Renal cortical epithelial cell (primary cell): ENCODE measurements at regions not wholly inside any gene's neighbourhood (a gene's known extent, or its start where the extent isn't known, plus 50 kb on each side); places are given as distances from the start of the nearest gene placed in this dataset.
"Not testable (repeated sequence)": the region's sequence is repeated elsewhere in the genome, so short reads cannot be mapped to it uniquely, and the experiment has no call there.

Experiments used
- DNase-seq: peaks from one replicate; pipeline ENCODE4 v3.0.0-alpha.2; 2011; ENCODE audit warnings: low read depth

DNA sequence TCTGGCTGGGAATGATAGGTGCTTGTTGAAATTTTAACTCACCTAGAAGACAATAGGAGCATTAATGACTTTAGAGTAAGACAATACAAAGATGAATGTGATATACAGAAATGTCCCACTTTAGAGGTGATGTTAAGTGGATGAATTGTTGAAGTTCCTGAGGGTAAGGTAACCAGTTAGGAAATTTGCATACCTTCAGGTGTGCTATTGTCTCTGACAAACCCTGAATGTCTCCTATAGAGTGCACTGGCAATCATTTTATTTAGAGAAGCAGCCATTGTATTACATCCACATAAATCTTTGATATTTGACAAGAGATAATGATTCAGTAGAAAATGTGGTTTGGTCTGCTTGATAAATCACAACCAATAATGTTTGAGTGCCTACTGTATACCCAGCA is 228.5 kb downstream of the RNF144A start:
- no peak for DNase-seq

DNA sequence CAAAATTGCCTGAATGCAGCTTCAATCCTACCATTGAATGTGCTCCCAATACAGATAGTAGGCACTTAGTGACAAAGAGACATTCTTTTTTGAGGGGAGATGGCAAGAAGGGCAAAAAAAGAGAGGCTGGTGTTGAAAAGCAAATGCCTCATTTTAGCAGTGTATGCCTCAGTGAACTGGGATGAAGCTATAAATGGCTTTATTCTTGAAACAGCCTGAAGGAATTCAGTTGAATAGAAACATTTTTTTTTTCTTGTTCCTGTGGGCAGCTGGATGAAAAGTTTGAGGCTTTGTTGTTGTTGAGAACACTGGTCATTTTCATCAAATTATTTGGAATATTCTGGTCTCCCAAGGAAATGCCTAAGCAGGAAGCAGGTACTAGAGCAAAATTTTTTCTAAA is 228.9 kb downstream of the RNF144A start:
- peak; percentile 18 for DNase-seq

DNA sequence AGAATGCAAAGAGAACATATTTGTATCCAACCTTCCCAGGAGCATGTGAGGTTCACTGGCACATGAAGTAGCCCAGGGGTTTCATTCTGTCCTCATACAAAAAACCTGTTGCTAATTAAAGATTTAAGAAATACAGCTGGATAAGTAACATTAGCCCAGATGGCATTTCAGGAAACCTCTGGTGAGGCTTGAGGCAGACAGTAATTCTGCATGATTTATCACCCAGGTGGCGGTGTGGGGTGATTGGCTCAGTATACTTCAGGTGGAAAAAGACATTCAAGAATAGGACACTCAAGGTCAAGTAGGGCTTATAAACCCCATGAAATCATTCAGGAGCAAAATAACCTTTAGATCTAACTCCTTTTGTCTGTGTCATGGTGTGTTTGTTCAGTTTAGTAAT is 237.4 kb downstream of the RNF144A start:
- DNase-seq, result no peak

DNA sequence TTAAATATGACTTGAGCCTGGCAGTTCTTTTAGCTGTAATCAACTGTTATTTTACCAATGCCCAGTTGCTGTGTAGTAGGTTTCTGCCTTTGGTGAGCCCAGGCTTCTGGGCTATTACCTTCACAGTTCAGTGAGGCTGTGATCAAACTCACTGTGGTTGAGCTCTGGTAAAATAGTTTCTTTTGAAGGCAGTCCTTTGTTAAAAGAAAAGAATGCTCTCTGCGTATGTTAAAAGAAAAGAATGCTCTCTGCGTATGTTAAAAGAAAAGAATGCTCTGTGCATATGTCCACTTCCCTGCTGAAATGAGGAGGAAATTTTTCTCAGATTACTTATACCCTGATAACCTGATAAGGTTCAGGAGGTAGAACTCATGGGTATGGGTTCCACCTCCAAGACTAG is 244.3 kb downstream of the RNF144A start:
- DNase-seq, result no peak

DNA sequence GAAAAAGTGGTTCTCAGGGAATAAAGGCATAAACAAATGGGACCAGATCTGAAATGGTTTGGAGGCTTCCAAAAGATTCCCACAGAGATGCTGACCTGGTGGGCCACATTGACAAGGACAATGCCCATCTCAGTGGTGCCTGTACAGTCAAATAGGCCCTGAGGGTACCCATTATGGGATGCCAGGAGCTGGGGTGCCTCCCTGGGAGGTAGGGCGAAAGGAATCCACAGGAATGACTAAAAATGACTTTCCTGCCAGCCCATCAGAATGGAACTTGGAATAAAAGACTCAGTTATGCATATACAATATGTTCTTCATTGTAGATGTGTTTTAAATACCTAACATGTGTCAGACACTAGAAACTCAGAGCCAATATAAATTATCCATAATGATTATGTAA is 248.5 kb downstream of the RNF144A start:
- DNase-seq, result no peak

DNA sequence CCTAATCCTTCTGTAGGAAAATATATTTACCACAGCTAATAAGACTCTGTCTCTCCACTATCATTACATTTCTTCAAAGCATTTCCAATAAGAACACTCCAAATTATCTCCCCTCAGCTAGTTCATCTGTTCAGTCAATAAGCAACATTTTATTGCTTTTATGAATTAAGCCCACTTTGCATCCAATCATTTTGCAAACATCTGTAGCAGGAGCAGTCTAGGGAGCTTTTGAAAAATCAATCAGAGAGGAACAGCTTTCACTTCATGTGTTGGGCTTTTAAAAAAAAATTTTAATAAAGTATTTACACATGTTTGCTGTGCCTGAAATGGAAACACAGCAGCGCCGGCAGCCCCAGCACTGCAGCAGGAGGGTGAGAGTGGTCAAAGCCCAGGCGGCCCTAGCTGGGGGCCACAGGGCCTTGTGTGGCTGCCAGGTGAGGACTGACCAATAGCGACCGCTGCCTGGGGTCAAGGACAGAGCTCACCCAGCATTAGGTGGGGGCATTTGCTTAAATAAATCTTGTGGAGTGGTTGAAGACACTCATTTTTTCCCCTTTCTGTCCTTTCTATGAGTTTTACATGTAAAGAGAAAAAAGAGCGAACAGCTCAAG is 250.7 kb downstream of the RNF144A start:
- no peak for DNase-seq

DNA sequence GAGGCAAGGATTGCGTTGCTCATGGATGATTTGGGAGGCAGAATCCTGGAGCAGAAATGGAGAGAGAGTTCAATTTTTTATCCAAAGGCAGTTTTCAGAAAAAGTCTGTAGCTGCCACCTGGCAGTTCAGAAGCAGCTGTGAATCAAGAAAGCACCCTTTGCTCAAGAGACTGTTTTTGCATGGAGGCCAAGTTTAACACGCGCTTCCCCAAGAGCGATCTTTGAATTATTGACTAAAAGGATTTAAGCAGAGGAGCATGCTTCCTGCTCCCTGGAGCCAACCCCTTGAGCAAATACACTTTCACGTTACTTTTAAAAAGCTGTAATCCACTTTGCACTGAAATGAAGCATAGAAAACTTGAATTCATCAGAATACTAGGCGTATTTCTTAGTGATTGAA is 252.4 kb downstream of the RNF144A start:
- no peak for DNase-seq

DNA sequence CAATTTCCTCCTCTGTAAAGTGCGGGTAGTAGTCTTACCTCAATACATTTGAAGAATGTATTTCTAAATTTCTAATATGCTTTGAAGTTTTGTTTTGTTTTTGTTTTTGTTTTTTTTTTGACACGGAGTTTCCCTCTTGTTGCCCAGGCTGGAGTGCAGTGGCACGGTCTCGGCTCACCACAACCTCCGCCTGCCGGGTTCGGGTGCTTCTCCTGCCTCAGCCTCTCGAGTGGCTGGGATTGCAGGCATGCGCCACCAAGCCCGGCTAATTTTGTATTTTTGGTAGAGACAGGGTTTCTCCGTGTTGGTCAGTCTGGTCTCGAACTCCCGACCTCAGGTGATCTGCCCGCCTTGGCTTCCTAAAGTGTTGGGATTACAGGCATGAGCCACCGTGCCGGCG is 261.8 kb downstream of the RNF144A start:
- not testable (repeated sequence) for DNase-seq

DNA sequence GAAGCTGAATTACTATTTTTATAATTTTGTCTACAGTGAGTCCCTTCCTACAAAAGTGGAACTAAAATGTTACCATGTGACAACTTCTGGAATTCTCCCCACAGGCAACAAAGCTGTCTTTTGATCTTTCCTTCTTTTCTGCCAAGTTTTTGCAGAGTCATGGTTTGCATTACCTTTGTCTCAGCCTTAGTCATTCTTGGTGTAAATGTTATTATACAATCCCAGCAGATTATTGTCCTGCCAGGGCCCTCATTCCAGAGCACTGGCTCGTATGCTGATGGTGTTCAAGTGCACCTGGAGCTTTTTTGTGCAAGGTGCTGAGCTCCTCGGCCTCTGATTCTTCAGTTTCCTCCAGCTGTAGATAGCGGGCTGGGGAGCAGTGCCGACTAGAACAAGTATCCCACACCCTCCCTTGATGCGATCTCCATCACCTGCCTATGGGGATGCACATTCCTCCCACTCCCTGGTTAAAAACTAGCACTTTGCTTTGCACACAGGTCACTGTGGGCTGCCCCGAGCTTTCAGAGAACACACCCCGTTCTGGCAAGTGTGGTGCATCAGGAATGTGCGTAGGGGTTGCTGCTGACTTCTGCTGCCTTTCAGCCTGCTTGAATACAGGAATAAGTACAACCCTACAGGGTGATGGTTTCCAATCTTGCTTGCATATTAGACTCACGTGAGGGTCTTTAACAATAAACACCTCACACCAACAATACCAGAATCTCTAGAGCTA is 263.6 kb downstream of the RNF144A start:
- DNase-seq, result peak; percentile 82

DNA sequence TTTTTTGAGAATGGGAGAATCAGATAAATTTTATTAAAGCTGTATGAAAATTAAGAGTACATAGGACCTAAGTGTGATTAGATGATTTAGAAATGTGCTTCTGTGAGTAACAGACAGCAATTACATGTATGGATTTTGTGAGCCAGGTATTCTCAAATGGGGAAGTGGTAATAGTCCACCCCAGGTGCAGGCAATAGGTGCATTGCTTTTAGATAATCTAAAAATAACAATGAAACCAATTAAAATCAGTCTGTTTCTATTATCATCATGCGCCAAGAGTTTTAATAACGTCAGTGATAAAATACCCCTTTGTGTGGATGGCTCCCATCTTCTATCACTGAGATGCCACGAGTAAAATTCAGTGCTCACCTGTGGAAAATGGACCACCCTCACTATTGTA is 265.3 kb downstream of the RNF144A start:
- no peak for DNase-seq

DNA sequence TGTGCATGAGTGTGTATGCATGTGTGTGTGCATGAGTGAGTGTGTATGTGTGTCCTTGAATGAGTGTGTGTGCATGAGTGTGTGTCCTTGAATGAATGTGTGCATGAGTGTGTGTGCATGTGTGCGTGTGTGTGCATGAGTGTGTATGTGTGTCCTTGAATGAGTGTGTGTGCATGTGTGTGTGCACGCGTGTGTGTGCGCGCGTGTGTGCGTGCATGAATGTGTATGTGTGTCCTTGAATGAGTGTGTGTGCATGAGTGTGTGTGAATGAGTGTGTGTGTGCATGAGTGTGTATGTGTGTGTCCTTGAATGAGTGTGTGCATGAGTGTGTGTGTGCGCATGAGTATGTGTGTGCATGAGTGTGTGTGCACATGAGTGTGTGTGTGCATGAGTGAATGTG is 271.9 kb downstream of the RNF144A start:
- no peak for DNase-seq

DNA sequence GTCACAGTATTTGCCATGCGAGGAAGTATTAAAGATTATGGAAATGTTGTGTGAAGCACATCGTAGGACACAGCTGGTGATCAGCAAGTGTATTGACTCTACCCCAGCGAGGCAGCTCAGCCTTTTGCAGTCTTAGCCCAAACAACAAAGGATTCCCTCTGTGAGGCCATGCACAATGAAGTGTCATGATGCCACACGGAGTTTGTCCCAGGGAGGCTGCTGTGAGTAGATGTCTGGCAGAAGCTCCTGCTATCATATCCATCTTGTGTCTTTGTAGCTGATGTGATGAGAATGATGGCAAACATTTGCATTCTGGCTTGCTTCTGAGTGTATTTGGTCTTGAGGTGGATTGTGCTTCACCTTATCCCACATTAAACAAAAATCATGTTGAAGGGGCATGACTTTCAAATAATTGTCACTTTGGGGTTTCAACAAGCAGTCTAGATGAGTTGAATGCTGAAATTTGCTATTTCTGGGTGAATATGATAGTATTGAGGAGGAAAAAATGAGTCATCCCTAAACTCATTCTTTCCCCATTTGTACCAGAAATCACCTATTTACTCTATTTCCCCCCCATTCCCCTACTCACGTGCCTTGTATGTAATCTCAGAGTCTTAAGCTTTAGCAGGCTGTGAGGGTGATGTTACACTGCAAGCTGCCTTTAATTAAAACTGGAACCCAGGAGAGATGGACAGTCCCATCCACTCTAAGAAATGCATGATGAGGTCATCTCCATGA is 273.5 kb downstream of the RNF144A start:
- no peak for DNase-seq

DNA sequence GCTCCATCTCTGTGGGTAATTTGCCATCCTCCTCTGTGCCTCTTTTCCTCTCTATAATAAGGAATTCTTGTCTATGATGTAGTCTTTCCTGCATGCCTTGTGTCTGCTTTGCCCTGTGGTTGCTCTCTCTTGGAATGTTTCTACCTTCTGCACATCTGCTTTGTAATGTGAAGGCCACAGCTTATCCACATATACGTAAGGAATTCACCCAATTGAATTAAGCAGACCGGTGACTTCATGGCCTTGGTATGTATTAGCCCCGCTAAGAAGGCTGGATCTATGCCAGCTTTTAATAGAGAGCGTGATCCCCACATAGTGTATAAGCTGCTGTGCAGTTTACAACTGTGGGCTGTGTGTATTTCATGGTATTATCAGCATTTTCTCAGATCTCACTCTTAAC is 274.7 kb downstream of the RNF144A start:
- peak; percentile 93 for DNase-seq

DNA sequence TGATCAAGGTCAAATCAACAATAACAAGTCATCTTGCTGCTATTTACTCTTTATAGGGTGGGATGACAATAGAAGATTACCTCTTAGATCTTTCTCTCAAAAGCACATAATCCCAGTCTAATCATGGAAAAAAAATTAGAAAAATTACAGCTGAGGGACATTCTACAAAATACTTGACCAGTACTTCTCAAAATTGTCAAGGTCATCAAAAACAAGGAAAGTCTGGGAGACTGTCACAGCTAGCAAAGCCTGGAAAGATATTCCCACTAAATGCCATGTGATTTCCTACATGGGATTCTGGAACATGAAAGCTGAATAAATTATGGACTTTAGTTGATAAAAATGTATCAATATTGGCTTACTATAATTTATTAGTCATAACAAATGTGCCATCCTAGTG is 276.2 kb downstream of the RNF144A start:
- no peak for DNase-seq

DNA sequence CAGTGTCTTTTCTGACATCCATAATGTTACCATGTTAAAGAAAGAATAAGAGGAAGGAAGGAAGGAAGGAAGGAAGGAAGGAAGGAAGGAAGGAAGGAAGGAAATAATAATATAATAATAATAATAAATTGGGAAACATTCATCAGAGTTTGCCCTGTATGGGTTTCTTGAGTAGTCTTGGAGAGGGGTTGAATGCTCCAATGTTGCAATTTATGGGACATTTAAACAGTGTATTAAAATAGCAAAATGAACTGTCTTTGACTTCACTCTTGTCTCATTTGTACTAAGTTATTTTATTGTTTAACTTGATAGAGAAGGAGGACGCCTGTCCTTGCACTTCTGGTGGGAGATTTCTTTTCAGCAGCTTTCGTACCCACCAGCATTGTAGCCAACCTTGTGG is 277.7 kb downstream of the RNF144A start:
- DNase-seq, result no peak

DNA sequence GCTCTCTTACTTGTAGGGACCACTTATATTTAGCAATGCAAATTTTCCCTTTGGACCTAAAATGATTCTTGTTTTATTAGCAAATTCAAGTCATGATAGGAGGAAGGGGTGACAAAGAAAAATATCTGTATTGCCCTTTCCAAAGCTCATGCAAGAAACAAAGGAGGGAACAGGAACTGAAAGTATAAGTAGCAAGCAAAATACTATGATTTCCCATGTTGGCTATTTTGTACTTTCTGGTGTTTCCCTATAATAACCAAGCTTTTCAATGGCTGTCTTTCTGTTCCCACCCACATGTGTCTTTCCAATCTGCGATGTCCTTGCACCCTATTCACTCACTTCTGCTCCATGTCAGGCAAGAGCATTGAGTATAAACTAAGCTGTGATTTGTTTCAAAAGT is 279.7 kb downstream of the RNF144A start:
- DNase-seq, result no peak

DNA sequence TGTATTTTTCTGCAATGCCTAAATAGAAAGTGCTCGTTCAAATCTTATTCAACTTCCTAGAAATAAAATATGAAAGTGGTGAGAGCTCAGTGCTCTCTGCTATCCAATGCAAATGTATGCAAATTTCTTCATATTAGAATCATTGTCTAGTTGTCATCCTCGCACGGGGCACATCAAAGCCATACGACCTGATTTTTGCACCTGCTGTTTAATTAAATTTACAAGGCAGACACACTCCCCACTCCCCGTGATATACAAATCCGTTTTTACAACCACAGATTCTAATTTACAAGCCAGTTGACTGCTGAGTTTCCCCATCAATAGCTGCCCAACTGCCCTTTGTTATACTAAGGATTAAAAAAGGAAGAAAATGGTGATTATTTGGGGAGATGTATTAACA is 284.6 kb downstream of the RNF144A start:
- no peak for DNase-seq

DNA sequence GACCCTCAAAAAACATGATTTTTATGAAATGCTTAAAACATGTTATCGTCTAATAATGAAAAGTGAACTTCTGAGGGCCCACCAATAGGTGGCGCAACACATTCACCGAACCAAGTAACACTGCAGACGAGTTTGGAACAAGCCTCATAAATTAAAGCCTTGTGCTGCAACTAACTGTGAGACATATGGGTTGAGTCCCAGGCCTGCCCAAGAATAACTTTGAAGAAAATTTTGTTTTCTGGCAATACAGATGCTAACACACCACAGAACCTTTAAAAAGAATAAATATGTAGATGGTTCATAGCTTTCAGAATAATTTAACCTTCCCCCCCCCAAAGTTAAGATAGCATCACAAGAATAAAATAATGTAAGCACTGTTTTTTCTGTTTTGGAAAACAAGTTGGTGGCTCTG is 285.9 kb downstream of the RNF144A start:
- peak; percentile 55 for DNase-seq

DNA sequence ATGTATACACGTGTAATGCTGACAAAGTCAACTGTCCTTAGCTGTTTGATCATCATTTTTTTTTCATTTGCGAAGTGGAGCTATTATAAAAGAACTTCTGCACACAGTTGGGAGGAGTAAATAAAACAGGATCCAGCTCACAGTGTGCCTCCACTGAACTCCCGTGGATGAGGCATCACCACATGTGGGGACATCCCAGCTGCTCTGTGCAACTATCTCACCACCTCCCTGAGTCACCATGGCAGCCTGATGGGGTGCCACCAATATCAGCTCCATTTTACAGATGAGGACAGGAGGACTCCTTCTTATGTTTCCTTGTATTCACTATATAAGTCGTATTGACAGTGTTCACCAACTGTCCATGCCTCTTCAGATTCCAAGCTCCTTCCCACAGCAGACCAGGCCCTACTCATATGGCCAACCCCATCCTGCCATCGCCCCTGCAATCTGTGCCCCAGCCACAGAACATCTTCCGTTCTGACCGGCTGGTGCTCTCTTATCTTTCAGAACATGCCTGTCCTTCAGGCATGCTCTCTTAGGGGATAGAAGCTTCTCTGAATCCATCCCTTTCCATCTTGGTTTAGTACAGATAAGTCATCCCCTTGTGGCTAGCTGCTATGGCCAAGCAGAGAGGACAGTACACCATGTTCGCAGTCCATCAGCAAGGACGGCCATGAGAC is 288.1 kb downstream of the RNF144A start:
- DNase-seq, result no peak

DNA sequence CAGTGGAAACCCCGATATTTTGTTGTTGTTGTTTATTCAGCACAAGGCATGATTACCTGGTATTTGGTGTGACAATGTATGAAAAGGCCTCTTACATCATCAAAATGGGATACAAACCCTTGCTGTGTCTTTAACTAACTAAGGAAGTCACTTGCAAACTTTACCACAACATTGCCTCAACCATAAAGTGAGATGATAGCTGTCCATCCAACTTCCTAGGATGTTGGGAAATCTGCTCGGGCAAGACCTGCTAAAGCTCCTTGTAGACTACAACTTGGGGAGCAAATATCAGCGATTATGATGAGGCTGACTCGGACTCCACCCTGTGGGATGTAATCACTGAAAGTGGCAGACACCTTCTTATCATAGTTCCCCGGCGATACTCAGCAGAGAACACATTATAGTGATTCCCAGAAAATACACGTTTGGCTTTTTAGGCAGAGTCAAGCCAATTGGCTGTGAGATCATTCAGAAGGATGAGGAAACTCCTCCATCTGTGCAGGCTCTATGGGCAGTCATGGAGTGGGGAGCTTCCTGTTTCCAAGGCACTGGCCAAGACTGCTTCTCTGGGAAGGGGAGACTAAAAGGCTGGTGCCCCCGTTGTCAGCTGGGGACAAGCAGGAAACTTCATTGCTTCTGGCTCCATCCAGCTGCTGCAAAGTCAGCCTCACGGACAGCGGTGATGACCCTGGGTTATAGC is 289.0 kb downstream of the RNF144A start:
- no peak for DNase-seq

DNA sequence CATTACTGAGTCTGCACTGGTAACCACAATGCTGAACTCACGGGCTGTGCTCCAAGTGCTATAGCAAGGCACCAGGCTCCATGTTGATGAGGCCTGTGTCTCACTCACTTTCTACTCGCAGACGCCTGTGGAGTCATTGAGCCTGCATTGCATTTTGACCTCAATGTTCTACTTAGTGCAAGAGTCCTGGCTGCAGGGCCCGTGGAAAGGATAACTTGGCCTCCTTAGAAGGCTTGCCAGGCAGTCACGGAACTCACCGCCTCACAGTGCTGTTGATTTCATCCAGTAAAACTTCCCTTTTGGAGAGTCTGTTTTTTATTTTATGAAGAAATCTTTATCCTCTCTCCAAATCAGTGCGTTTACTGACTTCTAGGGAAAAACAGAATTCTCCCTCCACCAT is 290.4 kb downstream of the RNF144A start:
- no peak for DNase-seq
